HPDE6-E6E7 (cell line): ENCODE measurements at regions not wholly inside any gene's neighbourhood (a gene's known extent, or its start where the extent isn't known, plus 50 kb on each side); places are given as distances from the start of the nearest gene placed in this dataset.
A peak's percentile ranks its signal among the peaks of the same experiment; 100 is the strongest.

Source experiments
- DNase-seq: peaks from one replicate; pipeline ENCODE4 v3.0.0; 2011; ENCODE audit warnings: missing footprints; ENCODE audit errors: extremely low spot score

- DNase-seq = no peak
Observed at GRCh38 chr6:102438171-102438570, 1044.7 kb downstream of the GRIK2 start.

- DNase-seq = no peak
Observed at GRCh38 chr6:102417368-102417998, 1024.0 kb downstream of the GRIK2 start.

- no peak for DNase-seq
Observed at GRCh38 chr6:102415891-102416290, 1022.4 kb downstream of the GRIK2 start.

- DNase-seq = no peak
Observed at GRCh38 chr6:102411796-102412195, 1018.3 kb downstream of the GRIK2 start.

DNA sequence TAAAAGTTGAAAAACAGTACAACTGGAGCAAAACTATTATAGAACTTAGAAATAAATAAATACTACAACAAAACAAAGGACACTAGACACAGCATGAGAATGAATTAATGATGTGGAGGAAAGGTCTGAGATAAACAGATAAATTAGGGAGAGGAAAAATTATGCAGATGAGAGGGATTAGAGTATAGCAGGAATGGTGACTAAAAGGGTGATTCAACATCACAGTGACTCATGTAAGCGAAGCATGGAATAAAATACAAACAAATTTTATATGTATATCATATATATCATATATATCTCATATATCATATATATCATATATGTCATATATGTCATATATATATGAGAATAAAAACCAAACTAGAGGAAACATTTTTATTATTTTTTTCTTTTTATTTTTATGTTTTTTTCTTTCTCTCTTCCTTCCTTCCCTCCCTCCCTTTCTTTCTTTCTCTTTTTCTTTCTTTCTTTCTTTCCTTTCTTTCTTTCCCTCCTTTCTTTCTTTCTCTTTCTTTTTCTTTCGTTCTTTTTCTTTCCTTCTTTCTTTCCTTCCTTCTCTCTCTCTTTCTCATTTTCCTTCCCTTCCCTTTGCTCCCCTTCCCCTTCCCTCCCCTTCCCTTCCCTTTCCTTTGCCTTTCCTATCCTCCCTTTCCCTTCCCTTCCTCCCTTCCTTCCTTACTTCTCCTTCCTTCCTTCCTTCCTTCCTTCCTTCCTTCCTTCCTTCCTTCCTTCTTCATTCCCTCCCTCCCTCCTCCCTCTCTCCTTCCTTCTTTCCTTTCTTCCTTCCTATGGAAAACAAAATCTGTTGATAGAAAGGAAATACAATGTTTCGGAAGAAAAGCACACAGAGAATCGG, 1014.6 kb downstream of the GRIK2 start:
- DNase-seq = no peak

GRCh38 chr6:102405860-102406259, 1012.4 kb downstream of the GRIK2 start:
- DNase-seq = no peak

DNA sequence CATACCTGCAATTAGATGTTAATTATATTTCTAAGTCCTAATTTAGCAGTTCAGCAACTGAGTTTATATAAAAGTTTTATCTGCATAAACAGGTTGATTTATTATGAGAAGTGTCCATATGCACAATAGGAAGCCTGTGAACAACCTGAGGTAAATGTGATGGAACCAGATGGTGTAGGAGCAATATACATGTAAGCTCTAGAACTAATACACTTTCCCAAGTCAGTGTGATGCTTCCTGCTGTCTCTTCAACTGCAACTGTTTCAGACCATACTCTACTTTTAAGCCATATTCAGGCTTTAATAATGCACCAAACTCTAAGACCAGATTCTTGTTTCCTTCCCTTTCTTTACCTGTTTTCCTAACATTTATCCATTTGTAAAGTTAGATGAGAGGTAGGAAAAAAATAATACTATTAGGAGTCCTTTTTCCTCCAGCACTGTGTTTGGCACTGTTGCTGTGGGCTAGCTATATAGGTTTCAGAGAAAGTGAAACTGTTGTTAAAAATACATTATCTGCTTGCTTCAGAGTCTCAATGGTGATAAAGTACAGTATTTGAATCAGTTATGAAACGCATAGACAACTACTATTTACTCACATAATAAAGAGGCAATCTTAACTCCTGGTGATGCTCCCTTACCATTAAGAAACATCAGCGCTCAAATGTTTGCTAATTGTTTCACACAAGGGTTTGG, 1009.3 kb downstream of the GRIK2 start:
- DNase-seq = no peak

DNA sequence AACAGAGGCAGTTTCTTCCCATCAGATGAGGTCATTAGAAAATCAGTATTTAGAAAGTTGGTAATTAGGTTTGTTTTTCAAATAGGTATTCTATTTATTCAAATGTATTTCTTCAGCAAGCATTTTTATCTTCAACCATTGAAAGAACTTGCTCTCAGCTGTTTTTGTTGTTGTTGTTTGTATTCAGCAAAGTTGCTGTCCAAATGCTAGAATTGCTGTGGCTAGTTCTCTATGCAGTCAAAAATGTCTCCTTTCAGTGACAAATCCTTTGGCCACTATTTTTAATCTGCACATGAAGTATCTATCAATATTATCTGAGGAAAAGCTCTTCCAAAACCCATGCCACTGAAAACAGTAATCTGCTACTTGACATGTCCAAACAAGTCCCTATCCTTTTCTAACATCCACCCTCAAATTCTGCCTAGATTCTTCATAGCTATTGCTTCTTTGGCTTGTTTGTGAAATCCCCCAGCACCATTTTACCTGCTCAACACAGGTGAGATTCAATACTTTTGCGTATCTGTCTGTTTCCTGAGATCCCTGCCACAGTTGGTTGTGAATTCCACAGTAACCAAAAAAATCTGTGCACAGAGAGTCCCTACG, 1005.4 kb downstream of the GRIK2 start:
- no peak for DNase-seq

DNA sequence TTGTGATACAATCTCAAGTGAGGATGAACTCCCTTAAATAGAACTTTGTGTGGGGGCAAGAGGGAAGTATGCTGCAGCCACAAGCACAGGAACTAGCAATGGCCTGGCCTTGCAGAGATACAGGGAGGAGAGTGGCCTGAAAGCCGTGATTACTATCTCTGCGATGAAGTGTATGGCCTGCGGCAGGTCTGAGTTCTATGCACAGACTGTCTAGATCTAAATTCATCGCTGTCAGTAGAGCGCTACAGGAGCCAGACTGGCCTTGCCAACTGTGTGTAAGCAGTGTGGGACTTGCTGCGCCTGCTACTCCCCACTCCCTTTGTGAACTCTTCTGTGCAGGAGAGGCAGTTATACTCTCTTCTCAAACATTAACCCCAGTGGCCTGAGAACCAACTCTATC, 997.0 kb downstream of the GRIK2 start:
- DNase-seq = no peak

DNA sequence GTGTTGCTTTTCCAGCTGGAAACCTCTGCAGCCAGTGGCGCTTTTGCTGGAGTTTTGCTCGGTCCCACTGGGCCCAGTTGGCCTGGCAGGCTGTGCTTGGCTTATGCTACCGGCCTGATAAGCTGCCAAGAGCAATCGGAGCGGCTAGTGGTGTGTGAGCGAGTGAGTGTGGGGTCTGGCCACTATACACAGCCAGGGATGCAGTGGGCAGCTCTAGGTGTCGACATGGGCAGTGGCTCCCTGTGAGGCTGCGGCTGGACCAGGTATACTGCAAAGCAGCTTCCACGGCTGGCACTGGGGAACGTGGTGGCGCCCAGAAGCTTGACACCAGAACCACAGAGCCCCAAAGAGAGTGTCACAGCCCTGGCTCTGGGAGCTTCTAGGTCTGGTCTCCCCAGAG, 996.5 kb downstream of the GRIK2 start:
- DNase-seq = no peak

DNA sequence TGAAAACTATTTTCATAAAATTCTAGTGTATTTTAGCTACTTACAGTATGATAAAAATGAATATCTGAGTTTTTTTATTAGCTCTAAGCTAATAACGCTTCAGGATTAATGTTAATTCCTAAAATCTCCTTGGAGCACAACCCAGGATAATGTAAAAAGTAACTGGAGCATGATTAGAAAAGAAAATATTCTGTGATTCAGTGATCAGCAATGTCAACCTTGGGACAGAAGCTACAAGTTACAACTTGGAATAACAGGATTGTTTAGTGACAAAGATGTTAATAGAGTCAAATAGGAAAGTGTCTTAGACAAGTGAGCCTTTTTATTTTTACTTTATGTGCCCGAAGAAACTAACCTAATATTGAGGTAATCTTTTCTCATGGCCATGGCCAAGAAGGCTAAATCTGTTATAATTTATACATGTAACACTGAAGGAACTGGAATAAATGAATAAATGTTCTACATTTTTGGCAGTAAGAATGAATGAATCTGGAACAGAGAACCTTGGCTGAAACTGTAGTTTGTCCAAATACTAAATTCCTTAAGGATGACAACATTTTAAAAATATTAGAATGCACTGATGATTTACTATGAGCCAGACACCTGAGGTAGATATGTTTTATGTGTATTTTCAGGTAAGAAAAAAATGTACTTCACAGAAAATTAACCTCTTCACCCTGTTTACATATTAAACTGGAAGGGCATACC, 994.0 kb downstream of the GRIK2 start:
- DNase-seq = peak; percentile 15

- no peak for DNase-seq
Observed at GRCh38 chr6:102381203-102381602, 987.7 kb downstream of the GRIK2 start.

DNA sequence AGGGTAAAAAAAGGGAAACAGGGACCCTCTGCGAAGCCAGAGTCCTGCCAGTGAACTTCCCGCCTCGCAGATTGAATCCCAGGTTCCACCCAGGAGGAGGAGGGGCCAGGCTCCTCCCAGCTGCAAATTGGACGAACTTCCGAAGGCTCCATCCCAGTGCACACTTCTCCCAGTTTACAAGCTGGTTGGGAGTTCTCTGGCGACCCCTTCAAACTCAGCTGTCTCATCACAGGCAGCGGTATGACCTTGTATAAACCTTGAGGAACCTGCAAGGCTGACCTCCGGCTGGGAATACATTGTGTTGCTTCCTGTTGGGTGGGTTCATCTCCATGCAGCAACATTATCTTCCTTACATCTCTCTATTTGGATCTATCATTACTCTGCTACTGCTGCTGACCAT, 962.7 kb downstream of the GRIK2 start:
- DNase-seq = no peak

- no peak for DNase-seq
Observed at GRCh38 chr6:102355578-102355977, 962.1 kb downstream of the GRIK2 start.

DNA sequence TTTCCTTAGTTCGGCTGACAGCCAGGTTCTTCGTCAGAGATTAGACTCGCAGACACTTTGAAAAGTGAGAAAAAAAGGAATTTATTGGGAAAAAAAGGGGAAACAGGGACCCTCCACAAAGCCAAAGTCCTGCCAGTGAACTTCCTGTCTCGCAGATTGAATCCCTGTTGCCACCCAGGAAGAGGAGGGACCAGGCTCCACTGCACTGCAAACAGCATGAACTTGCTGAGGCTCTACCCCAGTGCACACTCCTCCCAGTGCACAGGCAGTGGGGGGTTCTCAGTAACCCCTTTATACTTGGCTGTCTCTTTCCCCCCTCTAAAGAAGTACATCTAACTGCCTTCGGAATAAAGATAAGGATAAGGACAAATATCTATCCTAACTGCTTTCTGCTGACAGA, 959.0 kb downstream of the GRIK2 start:
- no peak for DNase-seq

DNA sequence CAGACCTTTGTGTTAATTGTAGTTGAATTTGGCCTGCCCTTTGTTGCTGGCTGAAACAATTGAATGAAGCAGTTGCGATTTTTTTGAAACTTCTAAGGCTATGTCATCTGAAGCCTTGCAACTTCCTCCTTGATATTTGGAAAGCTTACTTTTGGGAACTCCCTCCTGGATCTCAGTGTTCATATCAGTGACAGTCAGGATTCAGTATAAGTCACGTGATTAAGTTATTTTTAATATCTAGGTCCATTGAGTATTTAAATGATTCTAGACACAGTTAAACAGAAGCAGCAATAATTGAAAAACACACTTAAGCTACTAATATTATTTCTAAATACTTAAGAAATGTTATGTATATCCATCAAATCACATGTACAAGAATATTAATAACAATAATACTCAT, 951.3 kb downstream of the GRIK2 start:
- no peak for DNase-seq

DNA sequence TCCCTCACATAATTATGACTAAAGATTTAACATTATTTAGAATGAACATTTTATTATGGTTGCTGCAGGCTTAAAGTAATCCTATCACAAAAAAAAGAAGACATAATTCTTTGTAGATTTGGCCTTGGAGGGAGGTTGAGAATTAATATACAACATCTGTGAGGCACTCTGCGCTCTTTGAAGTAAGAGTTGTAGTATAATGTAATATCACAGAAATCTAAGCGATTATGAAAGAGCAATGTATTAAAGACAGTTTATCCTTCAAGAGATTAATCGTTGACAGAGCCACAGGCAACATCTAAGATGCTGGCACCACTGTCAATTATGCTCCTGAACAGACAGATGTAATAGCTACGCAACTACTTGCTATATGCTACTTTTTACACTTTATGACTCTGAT, 946.8 kb downstream of the GRIK2 start:
- DNase-seq = no peak

DNA sequence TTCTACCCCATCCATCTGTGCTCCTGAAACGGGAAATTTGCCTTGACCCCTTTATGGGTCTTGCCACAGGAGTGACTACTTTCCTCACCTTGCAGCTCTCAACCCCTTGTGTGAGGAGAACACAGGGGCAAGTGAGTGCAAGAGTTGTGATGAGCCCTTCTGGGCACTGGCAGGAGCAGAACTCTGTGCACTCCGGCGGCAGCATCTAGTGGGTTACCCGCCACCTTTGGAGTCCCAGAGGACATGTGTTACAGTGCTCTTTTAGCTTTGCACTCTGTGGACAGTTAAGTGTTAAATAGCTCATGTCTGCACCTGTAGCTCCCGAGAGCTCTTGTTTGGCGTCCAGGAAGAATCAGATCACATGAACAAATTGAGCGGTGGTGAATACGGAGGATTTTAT, 940.2 kb downstream of the GRIK2 start:
- DNase-seq = no peak

- no peak for DNase-seq
Observed at GRCh38 chr6:102327697-102328225, 934.3 kb downstream of the GRIK2 start.

GRCh38 chr6:102313699-102314098, 920.2 kb downstream of the GRIK2 start:
- DNase-seq = no peak

GRCh38 chr6:102309700-102310099, 916.2 kb downstream of the GRIK2 start:
- no peak for DNase-seq

DNA sequence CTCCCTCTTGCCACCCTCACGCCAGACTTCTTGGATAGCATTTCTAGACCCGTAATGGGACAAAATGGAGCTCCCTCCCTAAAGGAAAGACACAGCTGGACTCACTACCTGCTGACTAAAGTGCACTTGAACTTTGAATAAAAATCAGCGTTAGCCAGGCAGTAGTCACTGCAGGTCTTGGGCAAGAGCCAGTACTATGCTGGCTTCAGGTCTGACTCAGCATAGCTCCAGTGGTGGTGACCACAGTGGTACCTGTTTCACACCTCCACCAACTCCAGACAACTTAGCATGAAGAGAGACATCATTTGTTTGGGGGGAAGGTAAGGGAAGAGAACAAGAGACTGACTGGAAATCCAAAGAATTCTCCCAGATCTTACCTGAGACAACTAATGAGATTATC, 906.8 kb downstream of the GRIK2 start:
- peak; percentile 11 for DNase-seq
